K562 (cell line): ENCODE measurements at regions not wholly inside any gene's neighbourhood (a gene's known extent, or its start where the extent isn't known, plus 50 kb on each side); places are given as distances from the start of the nearest gene placed in this dataset.

ENCODE experiments used
- GTF3C2 ChIP-seq: IDR thresholded peaks from 3 replicates; pipeline ENCODE4 v1.6.1; 2011; ENCODE audit warnings: borderline replicate concordance, mild to moderate bottlenecking, moderate library complexity; ENCODE audit not compliant: insufficient read length; ENCODE audit errors: extremely low read depth
- KAT8 ChIP-seq: fragments of 450-650 bp; IDR thresholded peaks from 2 replicates; pipeline ENCODE4 v1.6.1; 2016; ENCODE audit warnings: low read depth, mild to moderate bottlenecking
- MNT ChIP-seq, 2 experiments: fragments of 450-650 bp; conservative IDR thresholded peaks; 2 replicates each; pipeline ENCODE4 v1.6.1; 2017; ENCODE audit warnings: mild to moderate bottlenecking in 2 of 2, moderate library complexity in 2 of 2
- RB1 ChIP-seq: fragments of 450-650 bp; IDR thresholded peaks from 2 replicates; pipeline ENCODE4 v1.6.1; 2017; ENCODE audit warnings: low read depth, mild to moderate bottlenecking
- SNIP1 ChIP-seq: fragments of 450-650 bp; IDR thresholded peaks from 2 replicates; pipeline ENCODE4 v1.7.1; 2017; ENCODE audit warnings: low read depth, mild to moderate bottlenecking
- TEAD2 ChIP-seq: fragments of 450-650 bp; IDR thresholded peaks from 2 replicates; pipeline ENCODE4 v1.6.1; 2016; ENCODE audit warnings: missing genetic modification characterization, control low read depth, missing compliant biosample characterization
- TFAM ChIP-seq: fragments of 250-450 bp; sonication (Bioruptor Pico); conservative IDR thresholded peaks from 2 replicates; pipeline ENCODE4 v1.5.0; 2021; ENCODE audit warnings: mild to moderate bottlenecking, moderate library complexity
- WHSC1 ChIP-seq: IDR thresholded peaks from one replicate; pipeline ENCODE4 v1.6.1; 2012; ENCODE audit warnings: low read length, control low read depth, inconsistent platforms
- ZBED1 ChIP-seq: IDR thresholded peaks from 2 replicates; pipeline ENCODE4 v1.6.1; 2014
- ZKSCAN1 ChIP-seq: fragments of 150-350 bp; IDR thresholded peaks from 2 replicates; pipeline ENCODE4 v1.6.1; 2016; ENCODE audit warnings: low read depth, low read length
- ZNF121 ChIP-seq: sonication (generic); formaldehyde crosslinking; conservative IDR thresholded peaks from 2 replicates; pipeline ENCODE4 v1.8.0; 2022; ENCODE audit warnings: missing genetic modification reagents
- ZNF347 ChIP-seq: fragments of 450-650 bp; formaldehyde crosslinking; IDR thresholded peaks from 2 replicates; pipeline ENCODE4 v1.4.0; 2020; ENCODE audit warnings: low read depth, mild to moderate bottlenecking, moderate library complexity
- ZNF41 ChIP-seq: fragments of 250-450 bp; sonication (Bioruptor Pico); conservative IDR thresholded peaks from 2 replicates; pipeline ENCODE4 v1.4.0; 2020; ENCODE audit warnings: mild to moderate bottlenecking
- ZNF518B ChIP-seq: fragments of 250-450 bp; sonication (Bioruptor Pico); IDR thresholded peaks from 2 replicates; pipeline ENCODE4 v1.5.0; 2021; ENCODE audit warnings: mild to moderate bottlenecking, moderate library complexity
- ZNF586 ChIP-seq: fragments of 450-650 bp; formaldehyde crosslinking; conservative IDR thresholded peaks from 2 replicates; pipeline ENCODE4 v1.4.0; 2020; ENCODE audit warnings: mild to moderate bottlenecking, moderate library complexity
- ZNF592 ChIP-seq: fragments of 450-650 bp; IDR thresholded peaks from 2 replicates; pipeline ENCODE4 v1.6.1; 2017; ENCODE audit warnings: antibody characterized with exemption, mild to moderate bottlenecking
- ZNF76 ChIP-seq: fragments of 250-450 bp; sonication (Bioruptor Pico); IDR thresholded peaks from 2 replicates; pipeline ENCODE4 v1.4.0; 2020; ENCODE audit warnings: mild to moderate bottlenecking, moderate library complexity, borderline replicate concordance

GRCh38 chr5:12615141-12615820 lies 711.0 kb upstream of the CTNND2 start (continued):
- TF ChIP-seq GTF3C2 (no peak), ZNF41 (no peak), RB1 (no peak), TFAM (CRISPR knock-in tag) (no peak), ZNF76 (no peak), MNT (conservative IDR thresholded peaks at IDR 0.05) (peak in 1 of 2 experiments; percentile 28; a peak in 1 of 4 replicates), KAT8 (no peak), SNIP1 (no peak), ZNF347 (CRISPR knock-in tag) (no peak), ZKSCAN1 (no peak), ZNF586 (CRISPR knock-in tag) (no peak), ZBED1 (no peak), ZNF518B (no peak), TEAD2 (no peak), ZNF592 (peak; percentile 18; the same call in 1 of the 2 replicates), ZNF121 (CRISPR knock-in tag) (no peak), WHSC1 (no peak)
